Colonic mucosa (tissue), 4 donors: ENCODE measurements at regions not wholly inside any gene's neighbourhood (a gene's known extent, or its start where the extent isn't known, plus 50 kb on each side); places are given as distances from the start of the nearest gene placed in this dataset.

Experiments
- DNase-seq: peaks from one replicate; pipeline ENCODE4 v3.0.0-alpha.2; 2020
- H3K27ac ChIP-seq: fragments of 200-600 bp; one replicate; pipeline ENCODE4 v1.8.0; 2021
- H3K27me3 ChIP-seq: fragments of 200-600 bp; one replicate; pipeline ENCODE4 v1.8.0; 2021
- H3K36me3 ChIP-seq: fragments of 200-600 bp; one replicate; pipeline ENCODE4 v1.8.0; 2021
- H3K4me1 ChIP-seq: fragments of 200-600 bp; one replicate; pipeline ENCODE4 v1.8.0; 2021; ENCODE audit warnings: mild to moderate bottlenecking
- H3K4me3 ChIP-seq: fragments of 200-600 bp; one replicate; pipeline ENCODE4 v1.8.0; 2021
- H3K9ac ChIP-seq, 2 donors: one replicate each; pipeline ENCODE4 v1.7.0; 2013; ENCODE audit warnings: control low read depth in 2 of 2, low read depth in 2 of 2, low read length in 2 of 2
- H3K9me3 ChIP-seq: fragments of 200-600 bp; one replicate; pipeline ENCODE4 v1.8.0; 2021
- intact Hi-C: fragments of 100-400 bp; cut with DNase I; formaldehyde crosslinking; loops from one replicate; pipeline ENCODE4 v1.14.1; 2022
- TF ChIP-seq, protein P1 (sequence below): fragments of 200-600 bp; IDR thresholded peaks from one replicate; pipeline ENCODE4 v1.8.0; 2022; ENCODE audit warnings: antibody characterized with exemption, mild to moderate bottlenecking
- donor health status: healthy.
- donor health status: DM: no; HTN: no; CAD: no.
- donor health status: DM: no; HTN: no; CAD: no.

GRCh38 chr21:16250273-16250672 lies 520.5 kb downstream of the USP25 start:
- intact Hi-C loops = no loop called here
- Histone ChIP-seq H3K9ac (no peak overlapping the region), H3K27ac (no peak overlapping the region), H3K4me1 (no peaks in the 10 kb centered on the region), H3K9me3 (no peaks in the 10 kb centered on the region), H3K4me3 (no peak overlapping the region), H3K36me3 (no peaks in the 10 kb centered on the region), H3K27me3 (no peaks in the 10 kb centered on the region)
- DNase-seq = no peak
- TF ChIP-seq, protein P1, sequence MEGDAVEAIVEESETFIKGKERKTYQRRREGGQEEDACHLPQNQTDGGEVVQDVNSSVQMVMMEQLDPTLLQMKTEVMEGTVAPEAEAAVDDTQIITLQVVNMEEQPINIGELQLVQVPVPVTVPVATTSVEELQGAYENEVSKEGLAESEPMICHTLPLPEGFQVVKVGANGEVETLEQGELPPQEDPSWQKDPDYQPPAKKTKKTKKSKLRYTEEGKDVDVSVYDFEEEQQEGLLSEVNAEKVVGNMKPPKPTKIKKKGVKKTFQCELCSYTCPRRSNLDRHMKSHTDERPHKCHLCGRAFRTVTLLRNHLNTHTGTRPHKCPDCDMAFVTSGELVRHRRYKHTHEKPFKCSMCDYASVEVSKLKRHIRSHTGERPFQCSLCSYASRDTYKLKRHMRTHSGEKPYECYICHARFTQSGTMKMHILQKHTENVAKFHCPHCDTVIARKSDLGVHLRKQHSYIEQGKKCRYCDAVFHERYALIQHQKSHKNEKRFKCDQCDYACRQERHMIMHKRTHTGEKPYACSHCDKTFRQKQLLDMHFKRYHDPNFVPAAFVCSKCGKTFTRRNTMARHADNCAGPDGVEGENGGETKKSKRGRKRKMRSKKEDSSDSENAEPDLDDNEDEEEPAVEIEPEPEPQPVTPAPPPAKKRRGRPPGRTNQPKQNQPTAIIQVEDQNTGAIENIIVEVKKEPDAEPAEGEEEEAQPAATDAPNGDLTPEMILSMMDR = no peak

DNA sequence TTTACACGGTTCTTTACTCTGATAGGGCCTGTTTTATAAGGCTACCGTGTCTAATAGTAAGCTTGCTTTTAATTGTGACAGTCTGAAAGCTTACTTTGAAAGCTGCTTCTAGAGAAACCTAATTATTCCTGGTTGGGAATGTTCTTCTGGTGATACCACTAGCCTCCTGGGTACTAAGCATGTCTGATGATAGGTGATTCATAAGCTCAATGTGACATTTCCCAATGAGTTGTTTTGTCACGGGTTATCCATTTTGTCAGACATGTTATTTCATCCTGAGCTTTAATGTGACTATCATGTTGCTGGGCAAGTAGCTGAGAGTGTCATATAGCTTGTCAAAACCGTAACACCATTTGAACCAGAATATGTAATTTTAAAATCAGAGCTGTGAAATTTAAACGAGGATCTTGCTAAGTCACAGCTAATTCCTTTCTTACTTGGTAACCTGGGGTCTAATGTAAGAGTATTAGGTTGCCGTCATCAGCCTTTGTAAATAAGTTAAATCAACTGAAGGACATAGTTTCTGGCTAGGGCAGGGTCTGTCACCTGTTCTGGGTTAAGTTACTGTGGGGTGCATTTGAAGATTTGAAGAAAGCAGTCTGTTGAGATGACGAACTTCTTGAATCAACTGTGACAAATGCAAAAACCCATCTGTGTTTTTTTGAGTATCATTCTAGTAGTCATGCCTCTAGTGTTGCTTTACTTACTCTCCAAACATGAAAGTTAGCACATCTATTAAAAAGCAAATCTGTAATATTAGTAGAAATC lies 529.2 kb downstream of the USP25 start:
- intact Hi-C loops = no loop called here
- H3K27me3 ChIP-seq = no peaks in the 10 kb centered on the region

GRCh38 chr21:16262091-16262490 lies 532.3 kb downstream of the USP25 start:
- no peaks in the 10 kb centered on the region for H3K36me3 ChIP-seq
- no peaks in the 10 kb centered on the region for H3K4me1 ChIP-seq
- no peaks in the 10 kb centered on the region for H3K27me3 ChIP-seq
- intact Hi-C loops = no loop called here
- H3K27ac ChIP-seq = no peak overlapping the region
- no peaks in the 10 kb centered on the region for H3K9me3 ChIP-seq
- TF ChIP-seq, protein P1 = no peak
- H3K4me3 ChIP-seq = no peak overlapping the region
- no peak for DNase-seq
- no peak overlapping the region for H3K9ac ChIP-seq

More for the DNA sequence above, 529.2 kb downstream of the USP25 start:
- H3K4me1 ChIP-seq = no peaks in the 10 kb centered on the region
- H3K27ac ChIP-seq = no peak overlapping the region
- H3K36me3 ChIP-seq = no peaks in the 10 kb centered on the region
- DNase-seq = no peak
- H3K4me3 ChIP-seq = no peak overlapping the region
- no peaks in the 10 kb centered on the region for H3K9me3 ChIP-seq
- TF ChIP-seq, protein P1 = no peak
- no peak overlapping the region for H3K9ac ChIP-seq

DNA sequence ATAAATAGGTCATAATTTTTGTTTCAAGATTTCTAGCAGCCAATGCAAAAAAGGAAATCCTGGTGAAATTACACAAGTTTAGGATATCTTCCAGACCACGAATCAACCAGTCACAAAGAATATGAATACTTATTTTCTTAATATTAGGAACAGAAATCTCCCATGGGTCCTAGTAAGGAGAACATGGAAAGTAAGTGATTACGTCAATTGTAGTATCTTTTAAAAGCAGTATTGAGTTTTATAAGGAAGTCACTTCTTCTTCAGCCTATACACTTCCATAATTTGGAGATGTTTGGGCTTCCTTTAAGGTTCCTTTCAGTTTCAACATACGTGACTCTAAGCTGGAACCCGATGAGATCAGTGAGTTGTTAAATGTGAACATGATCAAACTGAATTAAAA lies 534.5 kb downstream of the USP25 start:
- no peaks in the 10 kb centered on the region for H3K36me3 ChIP-seq
- TF ChIP-seq, protein P1 = no peak
- no peak for DNase-seq
- intact Hi-C loops = no loop called here
- H3K9me3 ChIP-seq = no peaks in the 10 kb centered on the region
- no peaks in the 10 kb centered on the region for H3K4me1 ChIP-seq
- no peak overlapping the region for H3K27ac ChIP-seq
- H3K27me3 ChIP-seq = no peaks in the 10 kb centered on the region
- no peak overlapping the region for H3K9ac ChIP-seq
- no peak overlapping the region for H3K4me3 ChIP-seq

DNA sequence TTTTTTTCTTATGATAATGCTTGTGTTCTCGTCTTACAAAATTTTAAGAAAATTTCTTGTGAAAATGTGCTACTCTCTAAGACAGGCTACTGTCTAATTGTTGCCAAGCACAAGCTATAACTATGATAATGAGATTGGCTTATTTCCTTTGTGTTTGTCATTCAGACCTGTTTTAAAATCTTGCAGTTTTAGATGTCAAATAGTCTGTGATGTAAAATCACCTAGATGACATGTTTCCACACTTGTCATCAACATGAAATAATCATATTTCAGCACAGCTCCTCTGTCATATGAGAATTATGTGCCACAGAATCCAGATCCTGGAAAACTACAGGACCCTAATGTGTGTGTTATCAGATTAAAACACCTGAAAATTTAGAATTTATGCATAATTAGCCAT lies 539.7 kb downstream of the USP25 start:
- Histone ChIP-seq H3K36me3 (no peaks in the 10 kb centered on the region), H3K4me1 (no peaks in the 10 kb centered on the region), H3K9me3 (no peaks in the 10 kb centered on the region), H3K4me3 (no peak overlapping the region), H3K27ac (no peak overlapping the region), H3K27me3 (no peaks in the 10 kb centered on the region), H3K9ac (no peak overlapping the region)
- intact Hi-C loops = no loop called here
- TF ChIP-seq, protein P1 = no peak
- no peak for DNase-seq
